ENCODE measurements at regions not wholly inside any gene's neighbourhood (a gene's known extent, or its start where the extent isn't known, plus 50 kb on each side); places are given as distances from the start of the nearest gene placed in this dataset.
"Not testable (repeated sequence)": the region's sequence is repeated elsewhere in the genome, so short reads cannot be mapped to it uniquely, and the experiment has no call there.

DNA sequence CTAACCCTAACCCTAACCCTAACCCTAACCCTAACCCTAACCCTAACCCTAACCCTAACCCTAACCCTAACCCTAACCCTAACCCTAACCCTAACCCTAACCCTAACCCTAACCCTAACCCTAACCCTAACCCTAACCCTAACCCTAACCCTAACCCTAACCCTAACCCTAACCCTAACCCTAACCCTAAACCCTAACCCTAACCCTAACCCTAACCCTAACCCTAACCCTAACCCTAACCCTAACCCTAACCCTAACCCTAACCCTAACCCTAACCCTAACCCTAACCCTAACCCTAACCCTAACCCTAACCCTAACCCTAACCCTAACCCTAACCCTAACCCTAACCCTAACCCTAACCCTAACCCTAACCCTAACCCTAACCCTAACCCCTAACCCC is 80.6 kb upstream of the PLEKHG4B start:
- not testable (repeated sequence) for DNase-seq (ENCODE audit: low read depth)

DNA sequence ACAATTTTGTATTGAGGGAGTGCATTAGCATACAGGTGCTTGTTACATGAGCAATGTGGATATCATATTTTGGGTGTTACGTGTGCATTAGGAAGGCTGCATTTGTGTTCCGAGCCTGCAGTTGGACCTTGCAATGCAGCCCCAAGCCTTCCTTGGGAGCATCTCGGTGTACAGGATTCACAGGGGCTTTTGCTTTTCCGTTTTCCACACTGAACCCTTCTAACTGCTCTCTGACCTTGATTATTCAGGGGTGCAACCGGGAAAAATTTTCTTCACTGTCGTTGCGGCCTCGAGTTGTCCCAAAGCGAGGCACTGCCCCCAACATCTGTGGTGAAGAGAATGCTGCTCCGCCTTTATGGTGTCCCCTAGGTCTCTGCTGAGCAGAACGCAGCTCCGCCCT is 80.1 kb upstream of the PLEKHG4B start:
- DNase-seq (ENCODE audit: low read depth): peak; percentile 32

DNA sequence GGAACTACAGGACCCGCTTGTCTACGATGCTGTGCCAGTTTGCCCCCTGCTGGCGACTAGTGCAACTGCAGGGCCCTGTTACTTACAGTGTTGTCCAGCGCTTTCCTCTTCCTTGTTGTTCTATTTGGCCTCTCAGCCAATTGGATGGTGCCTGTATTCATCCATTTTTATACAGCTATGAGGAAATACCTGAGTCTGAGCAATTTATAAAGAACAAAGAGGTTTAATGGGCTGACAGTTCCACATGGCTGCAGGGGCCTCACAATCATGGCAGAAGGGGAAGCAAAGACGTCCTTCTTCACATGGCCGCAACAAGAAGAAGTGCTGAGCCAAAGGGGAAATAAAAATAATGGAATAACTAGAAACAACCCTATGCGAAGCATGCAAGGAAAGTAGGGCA is 78.7 kb upstream of the PLEKHG4B start:
- DNase-seq (ENCODE audit: low read depth): no peak

DNA sequence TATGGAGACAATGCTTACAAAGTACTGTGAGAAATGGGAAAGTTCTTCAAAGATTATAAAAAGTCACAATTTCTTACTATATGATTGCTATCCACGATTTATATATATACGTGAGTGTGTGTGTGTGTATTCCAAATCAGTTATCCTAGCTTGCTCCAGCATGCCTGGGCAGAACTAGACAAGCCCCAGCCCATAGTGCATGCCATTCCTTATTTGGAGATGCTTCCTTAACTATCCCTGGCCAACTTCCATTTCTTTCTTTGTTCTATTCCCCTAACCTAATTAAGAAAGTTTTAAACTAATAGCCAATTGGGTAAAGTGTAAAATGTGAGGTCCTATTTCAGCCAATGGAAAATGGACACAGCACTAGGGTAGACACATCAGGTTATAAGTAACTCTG is 77.3 kb upstream of the PLEKHG4B start:
- DNase-seq (ENCODE audit: low read depth): not testable (repeated sequence)

DNA sequence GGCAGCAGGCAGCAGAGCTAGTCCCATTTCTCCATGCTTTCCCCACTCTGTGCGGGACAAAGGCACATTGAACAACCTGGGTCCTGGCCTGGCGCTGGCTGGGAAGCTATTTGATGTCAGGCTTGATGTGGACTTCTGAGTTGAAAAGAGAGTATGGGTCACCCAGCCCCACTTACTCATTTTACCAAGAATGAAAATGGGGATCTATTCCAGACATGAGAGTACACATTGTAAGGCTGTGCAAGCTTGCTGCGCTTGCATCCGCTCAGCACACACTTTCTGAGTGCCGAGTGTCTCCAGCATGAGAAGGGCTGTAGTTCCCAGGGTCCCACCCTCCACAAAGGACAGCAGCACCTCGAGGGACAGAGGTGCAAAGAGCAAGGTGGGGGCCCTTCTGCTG is 71.7 kb upstream of the PLEKHG4B start:
- DNase-seq (ENCODE audit: low read depth): not testable (repeated sequence)

DNA sequence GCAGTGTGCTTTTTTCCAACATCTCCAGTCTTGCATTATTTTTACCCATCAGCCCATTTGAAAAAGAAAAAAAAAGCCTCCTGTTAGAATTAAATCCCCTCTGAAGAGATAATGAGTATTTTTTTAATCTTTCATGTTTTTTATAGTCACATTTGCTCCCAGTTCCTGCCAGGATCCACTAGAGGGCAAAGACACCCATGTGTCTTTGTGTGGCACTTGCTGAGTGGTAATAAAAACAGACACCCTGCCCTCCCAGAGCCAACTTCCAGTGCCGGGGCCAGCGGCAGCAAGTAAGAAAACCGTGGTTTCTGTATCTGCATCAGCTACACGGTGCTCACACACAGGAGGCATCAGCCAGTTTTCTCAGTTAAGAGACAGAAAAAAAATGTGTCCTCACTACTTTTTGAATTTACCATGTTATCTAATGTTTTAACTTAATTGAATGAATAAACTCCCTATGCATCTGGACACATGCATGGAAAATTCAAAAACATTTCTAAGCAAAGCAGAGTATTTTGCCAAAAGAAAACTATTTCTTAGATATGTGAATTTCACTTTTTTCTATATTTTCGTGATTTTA is 70.2 kb upstream of the PLEKHG4B start:
- peak; percentile 59 for DNase-seq (ENCODE audit: low read depth)

DNA sequence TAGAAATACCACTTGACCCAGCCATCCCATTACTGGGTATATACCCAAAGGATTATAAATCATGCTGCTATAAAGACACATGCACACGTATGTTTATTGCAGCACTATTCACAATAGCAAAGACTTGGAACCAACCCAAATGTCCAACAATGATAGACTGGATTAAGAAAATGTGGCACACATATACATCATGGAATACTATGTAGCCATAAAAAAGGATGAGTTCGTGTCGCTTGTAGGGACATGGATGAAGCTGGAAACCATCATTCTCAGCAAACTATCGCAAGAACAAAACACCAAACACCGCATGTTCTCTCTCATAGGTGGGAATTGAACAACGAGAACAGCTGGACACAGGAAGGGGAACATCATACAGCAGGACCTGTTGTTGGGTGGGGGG is 68.1 kb upstream of the PLEKHG4B start:
- DNase-seq (ENCODE audit: low read depth): not testable (repeated sequence)

DNA sequence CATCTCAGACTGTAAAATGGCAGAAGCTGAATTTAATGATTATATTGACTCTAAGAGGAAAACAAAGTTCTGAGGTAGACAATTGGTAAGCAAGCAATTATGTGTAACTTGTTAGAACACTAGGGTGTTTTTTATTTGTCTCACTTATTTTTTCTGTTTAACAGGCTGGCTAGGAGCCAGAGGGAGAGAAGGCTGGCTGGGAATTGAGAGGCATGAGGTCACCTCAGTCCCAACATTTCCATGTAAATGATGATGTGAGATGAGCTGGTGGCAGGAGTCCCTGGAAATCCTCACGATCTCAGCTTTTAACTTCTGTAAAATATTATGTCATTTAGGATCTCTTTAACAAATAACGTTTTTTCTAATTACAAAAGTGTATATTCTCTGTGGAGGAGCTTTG is 66.9 kb upstream of the PLEKHG4B start:
- peak; percentile 18 for DNase-seq (ENCODE audit: low read depth)

DNA sequence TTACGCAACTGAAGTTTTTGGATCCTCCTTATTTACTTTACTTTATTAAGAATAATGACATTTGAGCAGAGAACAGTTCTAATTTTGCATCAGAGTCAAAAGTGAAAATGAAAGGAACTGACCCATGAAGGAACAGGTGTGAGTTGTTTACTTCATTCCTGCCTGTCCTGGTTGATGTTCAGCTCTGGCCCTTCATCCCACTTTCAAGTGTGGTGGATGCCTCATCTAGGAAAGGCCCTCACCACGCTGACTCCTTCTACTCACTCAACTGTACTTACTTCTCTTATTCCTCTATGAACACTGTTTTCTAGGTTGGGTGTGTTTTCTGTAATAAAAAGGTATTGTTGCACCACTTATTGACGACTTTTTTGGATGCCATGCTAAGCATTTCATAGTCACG is 61.8 kb upstream of the PLEKHG4B start:
- no peak for DNase-seq (ENCODE audit: low read depth)

DNA sequence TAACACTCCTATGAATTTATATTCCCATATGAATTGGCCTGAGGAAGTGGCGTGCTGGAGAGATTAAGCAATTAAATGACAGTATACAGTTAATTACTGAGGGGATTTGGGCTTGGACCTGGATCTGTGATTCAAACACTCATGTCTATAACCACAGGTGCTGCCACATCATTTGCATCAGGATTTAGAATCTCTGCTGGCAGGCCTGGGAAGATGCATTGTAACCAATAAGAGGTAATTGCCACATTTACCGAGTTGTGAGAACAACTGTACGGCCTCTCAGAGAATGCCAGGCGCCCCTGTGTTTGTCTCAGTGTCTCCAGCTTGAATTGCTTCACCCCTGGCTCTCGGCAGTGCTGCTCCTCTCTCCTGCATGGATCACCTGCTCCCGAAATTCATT is 61.4 kb upstream of the PLEKHG4B start:
- not testable (repeated sequence) for DNase-seq (ENCODE audit: low read depth)

DNA sequence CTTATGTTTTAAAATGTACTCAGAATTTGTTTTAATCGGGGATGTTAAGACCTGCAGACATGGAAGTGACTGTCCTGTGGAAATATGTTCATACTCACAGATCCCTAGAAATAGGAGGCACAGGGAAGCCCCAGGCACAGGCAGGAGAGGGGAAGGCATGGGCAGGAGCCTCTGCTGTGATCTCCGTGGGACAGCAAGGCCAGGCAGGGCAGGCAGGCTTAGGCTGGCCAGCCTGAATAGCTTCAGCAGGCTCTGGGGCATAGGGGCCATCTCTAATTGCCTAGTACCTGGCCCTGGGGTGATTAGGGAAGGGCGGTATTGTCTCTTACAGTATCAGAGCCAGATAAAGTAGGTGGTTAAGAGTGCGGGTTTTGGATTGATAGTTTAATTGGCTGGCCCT is 59.8 kb upstream of the PLEKHG4B start:
- no peak for DNase-seq (ENCODE audit: low read depth)

DNA sequence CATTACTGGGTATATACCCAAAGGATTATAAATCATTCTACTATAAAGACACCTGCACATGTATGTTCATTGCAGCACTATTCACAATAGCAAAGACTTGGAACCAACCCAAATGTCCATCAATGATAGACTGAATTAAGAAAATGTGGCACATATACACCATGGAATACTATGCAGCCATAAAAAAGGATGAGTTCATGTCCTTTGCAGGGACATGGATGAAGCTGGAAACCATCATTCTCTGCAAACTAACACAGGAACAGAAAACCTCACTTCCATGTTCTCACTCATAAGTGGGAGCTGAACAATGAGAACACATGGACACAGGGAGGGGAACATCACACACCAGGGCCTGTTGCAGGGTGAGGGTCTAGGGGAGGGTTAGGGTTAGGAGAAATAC is 56.4 kb upstream of the PLEKHG4B start:
- not testable (repeated sequence) for DNase-seq (ENCODE audit: low read depth)

DNA sequence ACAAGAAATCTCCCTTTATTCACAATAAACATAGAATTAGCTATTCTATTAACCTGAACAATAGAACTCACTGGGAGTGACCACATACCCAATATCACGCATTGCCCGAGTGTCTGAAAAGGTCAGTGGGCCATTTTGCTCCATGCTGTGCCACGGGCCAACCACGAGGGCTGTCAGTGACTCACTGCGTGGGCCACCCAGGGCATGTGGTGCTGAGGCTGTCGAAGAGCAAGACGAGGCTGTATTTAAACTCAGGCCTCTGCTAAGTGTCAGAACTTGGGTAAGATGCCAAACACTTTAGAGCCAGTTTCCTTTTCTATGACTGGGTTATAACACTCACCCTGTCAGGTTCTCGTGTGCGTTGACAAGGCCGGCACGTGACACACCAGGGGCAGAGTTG is 54.8 kb upstream of the PLEKHG4B start:
- DNase-seq (ENCODE audit: low read depth): not testable (repeated sequence)

DNA sequence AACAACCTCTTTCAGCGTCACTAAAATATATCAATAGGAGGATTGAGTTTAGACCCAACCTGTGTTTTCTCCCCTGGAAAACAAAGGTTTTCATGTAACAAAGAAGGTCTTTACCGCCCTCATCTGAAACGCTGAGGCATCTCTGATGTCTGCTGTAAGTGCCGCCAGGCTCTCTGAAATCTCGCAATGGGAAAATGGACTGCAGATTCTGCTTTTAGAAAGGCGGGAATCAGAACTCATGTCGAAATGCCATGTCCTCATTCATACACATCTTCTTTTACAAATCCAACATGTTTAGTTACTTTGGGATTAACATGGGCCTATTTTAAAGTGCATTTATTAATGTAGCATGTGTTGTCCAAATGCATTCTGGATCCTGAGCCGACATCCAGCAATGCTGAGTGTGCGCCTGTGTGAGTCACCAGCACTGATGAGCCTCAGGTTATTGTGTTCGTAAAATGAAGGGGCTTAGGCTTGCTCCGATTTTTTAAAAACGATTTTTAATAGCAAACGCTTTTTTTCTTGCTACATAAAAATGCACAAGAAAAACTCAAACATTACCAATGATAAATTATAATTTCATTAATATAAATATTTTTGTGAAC is 51.9 kb upstream of the PLEKHG4B start:
- no peak for DNase-seq (ENCODE audit: low read depth)

All from M059J (cell line).